Calu3 (cell line): ENCODE measurements at regions not wholly inside any gene's neighbourhood (a gene's known extent, or its start where the extent isn't known, plus 50 kb on each side); places are given as distances from the start of the nearest gene placed in this dataset.

ENCODE experiments used
- BruUV-seq: library from RNA; stranded (reverse); fragments of 400-500 nt; replicated peaks from 2 replicates; lab custom pipeline; 2021; lab: Mats Ljungman, UMichigan
- CTCF ChIA-PET: fragments of 300-600 bp; sonication (Branson Sonifier 250); formaldehyde crosslinking; loops from one replicate; lab custom pipeline; 2022; ENCODE audit warnings: antibody characterized with exemption; lab: Charles Lee
- DNase-seq: peaks from one replicate; pipeline ENCODE4 v3.0.0; 2022
- H3K27ac Mint-ChIP-seq: one replicate; pipeline ENCODE4 v1.8.0; 2022; ENCODE audit warnings: mixed read lengths; ENCODE audit not compliant: unreplicated experiment
- H3K27me3 Mint-ChIP-seq: one replicate; pipeline ENCODE4 v1.8.0; 2022; ENCODE audit warnings: mixed read lengths; ENCODE audit not compliant: unreplicated experiment
- H3K36me3 Mint-ChIP-seq: one replicate; pipeline ENCODE4 v1.8.0; 2022; ENCODE audit warnings: mild to moderate bottlenecking, moderate library complexity, mixed read lengths; ENCODE audit not compliant: insufficient read depth, unreplicated experiment
- H3K4me1 Mint-ChIP-seq: one replicate; pipeline ENCODE4 v1.8.0; 2022; ENCODE audit warnings: mild to moderate bottlenecking, low read depth, mixed read lengths; ENCODE audit not compliant: unreplicated experiment
- H3K4me3 Mint-ChIP-seq: one replicate; pipeline ENCODE4 v1.8.0; 2022; ENCODE audit warnings: mild to moderate bottlenecking, low read depth, moderate library complexity, mixed read lengths; ENCODE audit not compliant: unreplicated experiment
- H3K9me3 Mint-ChIP-seq: one replicate; pipeline ENCODE4 v1.8.0; 2022; ENCODE audit warnings: low read depth, mixed read lengths; ENCODE audit not compliant: unreplicated experiment
- intact Hi-C: fragments of 100-400 bp; cut with micrococcal nuclease; formaldehyde crosslinking; loops from one replicate; pipeline ENCODE4 v1.10.0; 2022; ENCODE audit not compliant: unreplicated experiment
- TF ChIP-seq, protein P1 (sequence below): fragments of 200-600 bp; IDR thresholded peaks from one replicate; pipeline ENCODE4 v1.8.0; 2022; ENCODE audit warnings: antibody characterized with exemption; ENCODE audit not compliant: unreplicated experiment

DNA sequence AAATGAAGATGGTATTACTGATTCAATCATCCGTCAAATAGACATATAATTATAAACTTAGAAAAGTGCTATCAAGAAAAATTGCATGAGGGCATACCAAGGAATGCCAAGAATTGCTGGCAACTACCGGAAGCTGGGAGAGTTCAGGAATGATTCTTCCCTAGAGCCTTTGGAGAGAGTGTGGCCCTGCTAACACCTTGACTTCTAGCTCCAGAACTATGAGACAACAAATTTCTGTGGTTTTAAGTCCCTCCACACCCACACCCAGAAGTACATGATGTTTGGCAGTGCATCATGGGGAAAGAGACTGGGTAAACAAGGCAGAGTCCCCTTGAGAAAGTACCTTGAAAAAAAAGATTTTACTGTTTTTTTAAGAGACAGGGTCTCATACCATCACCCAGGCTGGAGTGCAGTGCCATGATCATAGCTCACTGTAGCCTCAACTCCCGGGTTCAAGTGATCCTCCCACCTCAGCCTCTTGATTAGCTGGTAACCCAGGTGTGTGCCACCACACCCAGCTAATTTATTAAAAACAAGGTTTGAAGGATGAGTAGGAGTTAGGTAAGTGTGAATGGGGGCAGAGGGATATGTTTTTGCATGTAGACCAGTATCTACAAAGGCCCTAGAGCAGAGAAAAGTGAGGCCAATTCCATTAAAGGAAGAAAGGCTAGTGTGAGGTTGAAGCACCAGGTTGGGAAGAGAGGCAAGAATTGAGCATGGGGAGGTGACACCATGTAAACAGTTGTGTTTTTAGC, 53.1 kb downstream of the GSX2 start:
- no peak overlapping the region for H3K4me3 Mint-ChIP-seq
- intact Hi-C loops = no loop called here
- no TSS peak for BruUV-seq
- DNase-seq = no peak
- no peaks in the 10 kb centered on the region for H3K9me3 Mint-ChIP-seq
- CTCF ChIA-PET = no interaction called here
- no peaks in the 10 kb centered on the region for H3K36me3 Mint-ChIP-seq
- no peaks in the 10 kb centered on the region for H3K27me3 Mint-ChIP-seq
- TF ChIP-seq, protein P1, sequence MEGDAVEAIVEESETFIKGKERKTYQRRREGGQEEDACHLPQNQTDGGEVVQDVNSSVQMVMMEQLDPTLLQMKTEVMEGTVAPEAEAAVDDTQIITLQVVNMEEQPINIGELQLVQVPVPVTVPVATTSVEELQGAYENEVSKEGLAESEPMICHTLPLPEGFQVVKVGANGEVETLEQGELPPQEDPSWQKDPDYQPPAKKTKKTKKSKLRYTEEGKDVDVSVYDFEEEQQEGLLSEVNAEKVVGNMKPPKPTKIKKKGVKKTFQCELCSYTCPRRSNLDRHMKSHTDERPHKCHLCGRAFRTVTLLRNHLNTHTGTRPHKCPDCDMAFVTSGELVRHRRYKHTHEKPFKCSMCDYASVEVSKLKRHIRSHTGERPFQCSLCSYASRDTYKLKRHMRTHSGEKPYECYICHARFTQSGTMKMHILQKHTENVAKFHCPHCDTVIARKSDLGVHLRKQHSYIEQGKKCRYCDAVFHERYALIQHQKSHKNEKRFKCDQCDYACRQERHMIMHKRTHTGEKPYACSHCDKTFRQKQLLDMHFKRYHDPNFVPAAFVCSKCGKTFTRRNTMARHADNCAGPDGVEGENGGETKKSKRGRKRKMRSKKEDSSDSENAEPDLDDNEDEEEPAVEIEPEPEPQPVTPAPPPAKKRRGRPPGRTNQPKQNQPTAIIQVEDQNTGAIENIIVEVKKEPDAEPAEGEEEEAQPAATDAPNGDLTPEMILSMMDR = no peak
- no peaks in the 10 kb centered on the region for H3K4me1 Mint-ChIP-seq
- no peak overlapping the region for H3K27ac Mint-ChIP-seq

DNA sequence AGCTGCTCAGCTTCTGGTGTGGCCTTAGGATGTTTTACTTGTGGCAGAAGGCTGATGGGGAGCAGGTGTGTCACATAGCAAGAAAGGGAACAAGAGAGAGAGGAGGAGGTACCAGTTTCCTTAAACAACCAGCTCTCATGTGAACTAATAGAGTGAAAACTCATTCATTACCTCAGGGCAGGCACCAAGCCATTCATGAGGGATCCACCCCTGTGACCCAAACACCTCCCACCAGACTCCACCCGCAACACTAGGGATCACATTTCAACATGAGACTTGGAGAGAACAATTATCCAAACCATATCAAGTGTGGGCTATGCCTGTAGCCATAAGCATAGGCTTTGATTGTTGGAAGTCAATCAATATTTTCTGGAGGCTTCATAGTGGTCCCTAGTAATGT, 56.0 kb downstream of the GSX2 start:
- no peak overlapping the region for H3K27ac Mint-ChIP-seq
- DNase-seq = no peak
- intact Hi-C loops = no loop called here
- no peaks in the 10 kb centered on the region for H3K27me3 Mint-ChIP-seq
- no peaks in the 10 kb centered on the region for H3K4me1 Mint-ChIP-seq
- CTCF ChIA-PET = no interaction called here
- TF ChIP-seq, protein P1 = no peak
- H3K9me3 Mint-ChIP-seq = peaks cover 2% of the 10 kb centered on the region
- no TSS peak for BruUV-seq
- no peak overlapping the region for H3K4me3 Mint-ChIP-seq
- no peaks in the 10 kb centered on the region for H3K36me3 Mint-ChIP-seq

DNA sequence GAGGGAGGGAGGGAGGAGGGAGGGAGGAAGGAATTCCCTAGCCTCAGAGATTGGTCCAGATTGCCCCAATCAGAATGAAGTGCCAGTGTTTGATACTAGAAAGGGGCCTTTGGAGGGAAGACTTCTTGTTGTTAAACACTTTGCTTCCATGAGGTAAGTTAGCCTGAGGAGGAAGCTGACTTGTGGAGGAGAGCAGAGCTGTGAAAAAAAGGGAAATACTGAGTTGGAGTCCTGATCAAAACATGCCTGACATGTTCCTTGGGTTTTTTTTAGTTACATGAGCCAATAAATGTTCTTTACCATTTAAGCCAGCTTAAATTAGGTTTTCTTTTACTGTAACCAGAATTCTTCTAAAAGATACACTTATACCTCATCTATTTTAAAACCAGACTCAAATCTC, 57.6 kb downstream of the GSX2 start:
- CTCF ChIA-PET = no interaction called here
- no peaks in the 10 kb centered on the region for H3K4me1 Mint-ChIP-seq
- H3K27ac Mint-ChIP-seq = no peak overlapping the region

DNA sequence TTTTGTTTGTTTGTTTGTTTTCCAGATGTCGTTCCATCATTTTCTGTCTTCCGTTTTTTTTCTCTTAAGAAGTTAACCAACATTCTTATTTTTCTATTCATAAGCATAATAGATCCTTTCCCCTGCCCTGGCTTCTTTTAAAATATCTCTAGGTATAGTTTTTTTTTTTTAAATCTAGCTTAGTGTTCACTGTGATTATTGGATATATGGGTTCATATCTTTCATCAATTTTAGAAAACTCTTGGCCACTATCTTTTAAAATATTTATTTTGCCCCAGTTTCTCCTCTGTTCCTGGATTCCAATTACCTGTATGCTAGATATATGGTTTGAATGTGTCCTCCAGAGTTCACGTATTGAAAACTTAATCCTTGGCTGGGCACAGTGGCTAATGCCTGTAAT, 59.6 kb downstream of the GSX2 start:
- H3K36me3 Mint-ChIP-seq = no peaks in the 10 kb centered on the region
- no TSS peak for BruUV-seq
- peaks cover 2% of the 10 kb centered on the region for H3K9me3 Mint-ChIP-seq
- no peaks in the 10 kb centered on the region for H3K27me3 Mint-ChIP-seq
- no peak overlapping the region for H3K27ac Mint-ChIP-seq
- intact Hi-C loops = no loop called here
- H3K4me3 Mint-ChIP-seq = no peak overlapping the region
- CTCF ChIA-PET = no interaction called here
- no peak for DNase-seq
- TF ChIP-seq, protein P1 = no peak
- no peaks in the 10 kb centered on the region for H3K4me1 Mint-ChIP-seq

More for the DNA sequence above, 57.6 kb downstream of the GSX2 start:
- intact Hi-C loops = no loop called here
- DNase-seq = no peak
- H3K27me3 Mint-ChIP-seq = no peaks in the 10 kb centered on the region
- no peaks in the 10 kb centered on the region for H3K36me3 Mint-ChIP-seq
- BruUV-seq = no TSS peak
- peaks cover 2% of the 10 kb centered on the region for H3K9me3 Mint-ChIP-seq
- TF ChIP-seq, protein P1 = no peak
- no peak overlapping the region for H3K4me3 Mint-ChIP-seq
